NCI-H1105 (cell line): ENCODE measurements at regions not wholly inside any gene's neighbourhood (a gene's known extent, or its start where the extent isn't known, plus 50 kb on each side); places are given as distances from the start of the nearest gene placed in this dataset.

Experiments
- DNase-seq: peaks from one replicate; lab custom pipeline; 2025; lab: John Stamatoyannopoulos, UW

DNA sequence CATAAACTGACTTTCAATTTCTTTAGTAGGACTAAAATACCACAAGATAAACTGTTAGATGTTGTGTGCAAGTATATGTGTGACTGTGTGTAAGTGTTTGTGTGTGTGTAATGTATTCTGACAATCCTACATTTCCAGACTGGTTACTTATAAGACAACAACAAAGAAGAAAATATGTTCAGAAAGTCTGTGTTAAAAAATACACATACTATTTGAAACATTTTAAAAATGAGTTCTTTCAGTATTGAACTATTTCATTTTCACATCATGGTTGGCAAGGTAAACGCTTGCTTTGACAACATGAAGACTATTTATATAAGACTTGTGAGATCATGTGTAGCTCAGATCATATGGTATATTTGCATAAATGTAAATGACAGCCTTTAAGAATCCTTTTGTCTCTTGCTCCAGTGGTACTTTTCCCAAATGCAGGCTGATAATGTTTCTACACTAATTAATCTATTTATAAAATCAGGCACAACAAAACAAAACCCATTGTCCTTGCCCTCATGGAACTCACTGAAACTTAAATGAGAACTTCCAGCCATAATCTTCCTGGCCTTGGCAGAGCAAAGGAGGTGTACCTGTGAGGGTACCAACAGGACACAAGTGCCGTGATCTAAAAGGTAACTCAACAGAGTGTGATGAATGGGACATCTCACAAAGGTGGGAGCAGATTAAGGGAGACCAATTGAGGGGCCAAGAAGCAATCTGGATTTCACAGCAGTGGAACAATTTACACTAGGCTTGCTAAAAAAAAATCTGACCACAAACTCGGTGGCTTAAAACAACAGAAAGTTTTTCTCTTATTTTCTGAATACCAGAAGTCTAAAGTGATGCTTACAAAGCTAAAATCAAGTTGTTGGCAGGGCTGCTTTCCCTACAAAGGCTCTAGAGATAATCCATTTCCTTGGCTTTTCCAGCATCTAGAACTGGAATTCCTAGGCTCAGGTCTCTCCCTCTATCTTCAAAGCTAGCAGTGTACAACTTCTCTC, 349.0 kb downstream of the TBC1D4 start:
- DNase-seq: no peak

DNA sequence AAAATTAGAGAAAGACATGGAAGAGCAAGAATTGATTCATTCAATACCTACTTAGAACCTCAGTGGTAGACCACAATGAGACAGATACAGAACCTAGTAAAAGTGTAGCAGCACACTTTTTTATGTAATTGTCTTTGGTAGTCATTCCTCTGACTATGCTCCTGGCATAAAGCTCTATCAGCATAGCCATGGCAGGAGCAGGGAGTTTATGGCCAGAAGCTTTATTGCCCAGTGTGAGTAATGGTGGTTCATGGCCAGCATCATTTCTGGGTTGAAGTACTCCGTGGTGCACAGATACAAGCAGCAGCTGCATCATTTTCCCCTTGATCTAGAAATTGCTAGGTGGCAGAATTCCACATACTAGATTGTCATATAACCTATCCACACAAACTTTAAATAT, 352.6 kb downstream of the TBC1D4 start:
- DNase-seq: no peak

DNA sequence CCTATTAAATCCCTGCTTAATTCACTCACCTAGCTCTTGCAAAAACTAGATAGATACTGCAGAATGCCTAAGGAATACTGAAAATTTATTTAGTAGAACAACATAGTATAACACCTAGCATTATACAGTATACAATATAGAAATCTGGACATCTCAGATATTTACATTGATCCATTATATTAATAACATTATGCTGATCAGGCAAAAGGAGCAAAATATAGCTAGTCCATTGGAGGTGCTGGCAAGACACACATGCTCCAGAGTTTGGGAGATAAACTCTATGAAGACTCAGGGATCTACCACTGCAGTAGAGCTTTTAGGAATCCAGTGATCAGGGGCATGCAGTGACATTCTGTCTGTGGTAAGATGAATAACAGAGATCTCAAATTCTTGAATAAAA, 357.6 kb downstream of the TBC1D4 start:
- no peak for DNase-seq

DNA sequence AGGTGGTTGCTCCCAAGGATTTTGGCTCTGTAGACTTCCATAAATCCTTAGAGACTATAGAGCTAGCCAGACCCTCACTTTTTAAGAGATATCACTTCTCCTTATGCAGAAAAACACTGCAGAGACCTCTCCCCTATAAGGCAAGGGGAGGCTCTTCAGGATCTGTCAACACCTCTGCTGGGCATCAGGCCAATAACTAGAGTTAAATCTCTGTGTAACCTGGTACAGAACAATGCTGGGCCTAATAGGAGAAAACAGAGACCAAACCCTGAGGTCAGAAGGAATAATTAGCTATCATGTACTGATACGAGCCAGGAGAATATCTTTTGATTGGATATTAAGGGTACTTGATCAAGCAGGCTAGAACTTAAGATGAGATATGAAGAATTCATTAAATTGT, 358.5 kb downstream of the TBC1D4 start:
- DNase-seq: no peak

DNA sequence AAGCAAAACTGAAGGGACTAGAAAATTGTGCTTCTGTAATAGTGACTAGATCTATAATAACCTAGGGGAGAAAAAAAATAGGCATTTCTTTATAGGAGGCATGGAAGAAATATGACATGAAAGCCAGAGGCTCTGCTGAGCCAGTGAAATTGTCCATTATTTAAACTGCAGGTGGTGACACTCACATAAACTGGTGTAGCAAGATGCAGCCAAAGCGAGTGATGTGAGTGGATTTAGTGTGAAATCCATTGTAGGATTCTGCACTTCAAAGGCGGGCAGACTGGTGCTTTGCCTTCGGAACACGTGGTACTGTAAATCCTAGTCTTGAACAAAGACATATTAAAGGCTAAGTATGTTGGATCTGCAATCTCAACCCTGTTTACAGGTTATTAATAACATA, 361.9 kb downstream of the TBC1D4 start:
- DNase-seq: no peak

DNA sequence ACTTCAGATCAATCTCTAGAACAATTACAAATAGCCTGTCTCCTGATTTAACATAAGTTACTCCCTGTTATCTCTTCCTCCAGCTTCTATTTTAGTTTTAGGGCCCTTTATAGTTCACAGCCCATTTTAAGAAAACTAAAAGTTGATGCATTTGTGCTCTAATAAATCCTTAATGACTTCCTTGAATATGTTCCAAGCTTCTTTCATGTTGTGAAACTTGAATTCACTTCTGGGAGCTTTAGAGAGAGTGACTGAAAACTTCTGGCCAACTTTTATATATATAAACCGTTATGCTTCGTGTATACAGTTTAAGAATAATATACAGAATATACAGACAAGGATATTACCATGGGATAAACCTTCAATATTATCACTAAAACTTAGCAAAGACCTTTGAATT, 366.8 kb downstream of the TBC1D4 start:
- no peak for DNase-seq

DNA sequence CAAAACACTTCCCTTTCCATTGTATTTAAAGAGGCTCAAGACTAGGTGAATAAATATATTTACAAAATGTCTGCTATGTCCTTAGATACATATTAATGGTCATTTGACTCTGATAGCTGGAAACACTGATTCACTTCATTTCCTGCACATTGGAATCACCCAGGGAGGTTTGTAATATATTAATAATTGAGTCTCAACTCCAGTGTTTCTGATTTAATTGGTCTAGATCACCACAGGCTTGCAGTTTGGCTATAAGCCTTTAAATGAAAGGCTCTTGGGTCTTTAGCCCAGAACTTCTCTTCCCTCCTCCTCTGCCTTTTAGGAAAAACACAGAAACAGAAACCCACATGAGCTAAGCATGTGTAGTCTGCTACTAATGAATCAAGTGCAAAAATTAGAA, 378.0 kb downstream of the TBC1D4 start:
- DNase-seq: no peak

DNA sequence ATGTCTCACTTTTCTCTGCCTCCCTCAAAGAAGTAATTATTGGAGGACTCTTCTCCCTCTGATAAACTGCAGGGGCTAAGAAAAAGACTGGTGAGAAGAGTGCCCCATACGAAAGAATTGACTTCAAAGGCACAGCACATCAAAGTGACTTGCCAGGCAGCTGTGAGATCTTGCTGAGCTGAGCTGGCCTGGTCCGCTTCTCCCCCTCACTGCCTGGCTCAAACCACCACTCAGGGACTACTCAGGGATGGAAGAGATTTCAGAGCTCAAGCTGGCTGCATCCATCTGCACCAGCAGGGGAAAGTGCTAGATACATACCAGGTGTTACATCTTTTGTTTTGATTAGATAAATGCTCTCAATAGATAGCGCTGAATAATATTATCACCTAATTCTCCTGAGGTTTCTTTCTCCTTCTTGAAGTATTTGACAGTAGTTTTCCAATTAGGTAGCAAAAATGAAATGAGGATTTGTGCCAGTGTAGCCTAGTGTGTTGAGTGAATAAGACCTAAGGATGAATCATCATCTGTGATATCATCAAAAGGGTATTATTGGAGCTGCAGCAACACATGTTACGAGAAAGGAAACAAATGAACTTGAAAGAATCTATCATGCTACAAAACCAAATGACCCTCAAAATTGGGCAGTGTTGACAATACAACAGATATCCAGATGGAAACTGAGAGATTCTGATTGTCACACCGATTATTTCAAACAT, 379.8 kb downstream of the TBC1D4 start:
- DNase-seq: no peak

DNA sequence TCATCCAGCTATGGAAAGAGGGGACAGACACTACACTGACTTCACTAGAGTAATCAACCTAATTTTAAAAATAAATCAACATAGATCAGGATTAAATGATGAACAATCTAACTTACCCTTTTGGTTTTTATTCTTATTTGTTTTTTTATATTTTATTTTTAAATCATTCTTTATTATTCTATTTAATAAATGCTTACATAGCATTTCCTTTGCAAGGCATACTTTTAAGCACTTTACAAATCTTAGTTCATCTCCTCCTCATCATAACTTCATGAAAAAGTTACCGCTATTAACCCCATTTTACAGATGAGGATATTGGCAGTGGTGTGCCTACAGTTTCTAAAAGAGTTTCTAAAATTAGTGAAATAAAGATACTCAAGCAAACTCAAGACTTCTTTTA, 380.6 kb downstream of the TBC1D4 start:
- DNase-seq: no peak

DNA sequence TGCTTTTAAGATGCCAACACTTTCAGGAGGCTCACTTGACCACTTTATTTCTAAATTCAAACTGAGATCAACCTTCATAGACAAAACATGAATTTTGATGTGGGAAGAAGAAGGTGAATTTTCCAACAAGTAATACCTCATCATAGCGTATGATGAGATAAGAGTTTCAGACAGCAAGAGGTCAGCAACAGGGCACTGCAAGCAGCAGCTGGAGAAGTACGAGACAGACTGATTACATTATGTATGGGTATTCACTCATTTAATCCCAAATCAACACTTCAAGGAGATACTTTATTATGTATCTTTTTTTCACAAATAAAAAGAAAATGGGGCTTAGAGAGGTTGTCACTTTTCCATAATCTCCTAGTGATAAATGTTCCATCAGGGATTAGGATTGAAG, 389.8 kb downstream of the TBC1D4 start:
- DNase-seq: no peak

DNA sequence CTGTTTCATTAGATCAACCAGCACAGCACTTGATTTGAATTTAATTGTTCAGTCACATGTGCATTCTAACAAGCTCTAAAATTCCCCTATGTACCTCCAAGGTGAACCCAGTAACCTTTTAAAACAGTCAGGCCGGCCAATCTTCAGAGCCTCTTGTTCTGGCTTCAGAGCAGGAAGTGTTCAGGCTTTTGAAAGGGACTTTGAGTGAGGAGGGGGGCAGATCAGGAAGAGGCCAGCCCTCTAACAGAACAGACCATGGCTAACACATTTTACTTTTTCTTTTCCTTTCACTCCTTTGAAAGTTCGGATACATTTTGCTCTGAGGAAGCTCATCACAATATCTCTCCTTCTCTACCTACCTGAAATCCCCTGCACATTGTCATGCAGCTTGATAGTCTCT, 390.3 kb downstream of the TBC1D4 start:
- DNase-seq: no peak

DNA sequence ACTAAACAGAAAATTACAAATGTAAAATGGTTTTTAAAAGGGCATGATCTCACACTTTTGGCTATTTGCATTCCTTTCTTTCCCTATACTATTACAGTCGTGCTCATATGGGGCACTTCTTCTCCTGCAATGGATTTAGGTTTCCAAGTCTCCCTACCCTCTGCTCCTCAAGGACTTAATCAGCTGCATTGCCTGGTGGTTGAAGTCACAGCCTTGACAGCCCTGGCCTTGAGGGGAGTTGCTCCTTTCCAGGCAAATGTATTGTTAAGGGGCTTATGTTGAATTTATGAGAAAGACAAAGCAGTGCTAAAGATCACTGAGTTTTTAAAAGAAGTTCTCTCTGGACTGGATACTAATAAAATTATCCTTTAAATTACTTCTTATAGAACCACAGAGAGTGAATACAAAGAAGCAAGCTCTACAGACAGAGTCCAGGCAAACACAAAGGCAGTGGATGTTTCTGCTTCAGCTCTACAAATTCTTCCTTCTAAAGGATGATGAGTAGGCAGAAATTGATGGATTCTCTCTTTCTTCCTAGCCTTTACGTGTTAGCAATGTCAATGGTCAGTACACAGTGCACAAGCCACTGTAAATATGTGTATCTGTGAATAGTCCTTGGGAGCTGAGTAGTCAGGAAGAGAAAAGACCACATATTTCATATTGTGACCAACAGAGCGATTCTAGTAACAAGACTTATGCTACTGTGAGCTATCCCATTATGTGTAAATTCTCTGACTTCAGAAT, 390.9 kb downstream of the TBC1D4 start:
- DNase-seq: no peak

DNA sequence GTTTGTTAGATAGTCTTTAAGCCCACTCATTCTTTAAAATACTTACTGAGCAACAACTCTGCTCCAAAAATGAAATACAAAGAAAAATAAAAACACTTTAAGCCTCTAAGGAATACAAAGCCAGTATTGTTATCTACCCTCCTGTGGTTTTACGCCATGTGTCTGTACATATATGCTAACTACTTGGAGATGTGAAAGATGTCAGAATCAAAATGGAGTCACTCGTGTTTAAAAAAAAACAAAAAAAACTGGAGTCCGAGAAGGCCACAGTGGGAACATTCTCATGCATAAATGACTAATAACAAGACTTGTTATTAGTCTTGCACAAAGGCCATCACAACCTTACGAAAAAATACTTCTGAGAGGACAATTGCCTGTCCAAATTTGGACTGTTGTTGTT, 393.1 kb downstream of the TBC1D4 start:
- no peak for DNase-seq

DNA sequence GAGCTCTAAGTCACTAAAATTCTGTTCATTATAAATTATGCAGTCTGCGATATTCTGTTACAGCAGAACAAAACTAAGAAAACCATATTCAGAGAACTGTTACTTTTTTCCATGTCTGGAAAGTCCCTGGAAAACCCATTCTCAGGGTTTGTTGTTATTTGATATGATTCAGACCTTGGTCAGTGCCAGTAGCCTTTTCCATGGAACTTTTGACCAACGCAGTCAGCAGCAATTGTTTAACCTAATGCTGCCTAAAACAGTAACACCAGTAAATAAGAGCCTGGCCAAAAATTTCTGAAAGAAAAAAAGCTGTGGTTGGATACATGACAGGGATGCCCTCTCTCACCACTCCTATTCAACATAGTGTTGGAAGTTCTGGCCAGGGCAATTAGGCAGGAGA, 402.7 kb downstream of the TBC1D4 start:
- no peak for DNase-seq

DNA sequence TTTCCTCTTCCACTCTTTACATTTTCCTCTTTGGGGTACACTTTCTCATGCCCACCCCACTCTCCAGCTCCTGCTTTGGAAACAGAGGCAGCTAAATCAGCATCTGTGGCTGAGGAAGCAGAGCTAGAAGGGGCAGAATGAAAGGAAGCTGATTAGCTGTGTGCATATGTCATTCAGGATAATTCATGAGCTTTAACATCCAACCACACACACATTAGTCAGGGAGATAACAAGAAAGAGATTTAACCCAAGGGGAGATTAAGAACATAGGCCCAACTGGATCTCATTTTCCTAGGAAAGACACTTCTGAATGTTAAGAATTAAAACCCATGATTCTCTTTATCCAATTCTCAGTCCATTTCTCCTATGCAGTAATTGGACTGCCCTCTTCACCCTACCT, 405.5 kb downstream of the TBC1D4 start:
- DNase-seq: no peak

DNA sequence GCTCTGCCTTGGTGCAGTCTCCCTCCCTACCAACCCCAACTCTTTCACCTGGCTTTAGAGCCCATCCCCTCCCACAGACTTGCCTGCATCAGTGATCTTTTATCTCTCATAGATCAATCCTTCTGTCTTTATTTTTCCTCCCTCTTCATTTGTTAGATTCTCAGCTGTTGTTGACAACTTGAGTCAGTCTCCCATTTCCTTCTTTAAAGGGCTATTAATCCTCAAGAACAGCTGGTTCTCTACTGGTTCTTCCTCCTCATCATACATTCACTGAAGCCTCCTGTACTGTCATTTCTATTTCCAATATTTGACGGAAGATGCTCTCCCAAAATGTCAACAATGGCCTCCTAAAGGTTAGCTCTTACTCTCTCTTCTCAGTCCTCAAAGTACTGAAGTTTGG, 408.2 kb downstream of the TBC1D4 start:
- no peak for DNase-seq

DNA sequence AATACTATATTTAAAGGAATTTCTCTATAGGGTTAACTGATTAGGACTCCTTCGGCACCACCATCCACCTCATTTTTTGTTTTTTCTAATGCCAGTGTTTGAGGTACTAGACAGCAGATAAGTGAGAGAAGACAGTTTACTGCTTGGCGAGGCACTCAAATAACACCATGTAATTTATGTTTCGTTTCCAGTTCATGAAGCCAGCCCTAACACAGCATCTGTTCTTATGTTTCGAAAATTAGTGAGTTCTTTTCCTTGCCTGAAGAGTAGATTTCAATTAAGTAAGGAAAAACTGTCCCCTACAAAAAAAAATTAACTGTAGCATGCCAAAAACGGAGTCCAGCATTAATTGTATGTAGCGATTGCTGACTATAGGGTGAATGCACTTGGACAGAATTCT, 409.1 kb downstream of the TBC1D4 start:
- no peak for DNase-seq

DNA sequence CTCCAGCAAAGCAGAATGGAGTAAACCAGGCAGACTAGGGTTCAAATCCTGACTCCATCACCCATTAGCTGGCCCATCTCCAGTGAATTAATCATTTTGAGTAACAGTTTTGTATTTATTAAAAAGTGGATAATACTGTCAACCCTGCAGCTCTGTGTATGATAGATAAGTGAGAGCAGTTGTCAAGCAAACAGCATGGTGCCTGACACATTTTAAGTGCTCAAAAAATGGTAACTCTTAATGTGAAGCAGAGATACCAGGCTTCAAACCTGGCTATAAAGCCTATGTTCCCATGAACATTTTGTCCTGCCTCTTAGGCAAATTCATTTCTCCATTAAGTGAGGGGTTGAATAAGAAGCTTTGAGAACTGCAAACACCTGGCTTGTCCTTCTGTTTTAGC, 409.6 kb downstream of the TBC1D4 start:
- no peak for DNase-seq

DNA sequence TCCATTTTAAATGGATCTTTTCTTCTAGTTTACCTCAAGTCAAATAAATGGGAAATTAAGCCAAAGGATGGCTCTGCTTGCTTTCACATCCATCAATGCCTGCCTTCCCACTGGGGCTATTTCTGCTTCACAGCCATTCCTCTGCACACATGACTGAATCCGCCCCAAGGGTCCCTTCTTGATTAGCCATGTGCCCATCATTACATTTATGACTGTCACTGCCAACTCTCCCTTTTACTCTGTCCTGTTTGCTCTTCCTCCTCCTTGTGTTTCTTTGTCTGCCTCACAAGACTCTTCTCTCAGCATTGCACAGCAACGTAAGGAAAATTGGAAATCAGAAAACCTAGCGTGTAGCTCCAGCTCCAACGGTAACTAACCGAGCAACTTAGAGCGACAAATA, 410.2 kb downstream of the TBC1D4 start:
- DNase-seq: no peak

DNA sequence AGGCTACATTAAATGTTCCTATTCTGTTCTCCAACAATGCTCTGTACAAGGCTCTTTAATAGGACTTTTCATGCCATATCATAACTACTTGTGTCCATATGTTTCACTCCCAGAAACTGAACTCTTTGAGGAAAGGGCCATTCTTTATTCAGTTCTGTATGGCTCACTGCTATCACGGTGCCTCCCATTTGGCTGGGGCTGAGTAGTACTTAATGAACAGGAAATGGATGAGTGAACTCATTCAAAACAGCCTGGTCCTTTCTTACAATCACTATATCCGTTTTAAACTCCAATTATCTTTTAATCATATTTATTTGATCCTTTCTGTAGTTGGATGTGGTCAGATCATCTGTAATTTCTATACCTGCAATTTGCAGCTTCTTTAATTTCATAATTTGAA, 410.6 kb downstream of the TBC1D4 start:
- no peak for DNase-seq

DNA sequence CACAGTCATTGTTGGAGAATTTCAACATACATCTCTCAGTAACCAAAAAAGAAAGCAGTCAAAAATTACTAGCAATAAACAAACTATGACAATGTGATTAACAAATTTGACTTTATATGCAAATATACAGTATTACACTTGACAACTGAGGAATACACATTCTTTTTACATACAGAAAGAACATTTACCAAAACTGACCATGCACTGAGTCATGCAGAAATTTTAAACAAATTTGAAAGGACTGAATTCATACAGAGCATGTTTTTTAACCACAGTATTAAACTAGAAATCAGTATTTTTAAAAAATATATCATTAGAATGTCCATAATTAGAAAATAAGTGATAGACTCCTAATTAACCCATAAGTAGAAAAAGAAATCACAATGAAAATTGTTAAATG, 420.1 kb downstream of the TBC1D4 start:
- no peak for DNase-seq

DNA sequence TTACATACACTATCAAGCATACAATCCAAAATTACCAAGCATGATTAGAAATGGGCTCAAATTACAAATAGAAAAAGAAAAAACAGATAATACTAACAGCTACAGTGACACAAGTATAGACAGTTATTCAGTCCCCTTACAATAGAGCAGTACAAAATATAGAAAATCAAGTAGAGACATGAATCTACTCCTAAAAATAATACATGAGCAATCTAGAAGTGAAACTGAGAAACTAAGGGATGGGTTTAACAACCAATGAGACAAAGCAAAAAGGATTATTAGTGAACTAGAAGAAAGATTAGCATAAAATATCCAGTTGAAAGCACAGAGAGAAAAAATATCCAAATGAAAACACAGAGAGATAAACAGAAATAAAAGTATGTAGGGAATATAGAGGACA, 426.7 kb downstream of the TBC1D4 start:
- DNase-seq: no peak

DNA sequence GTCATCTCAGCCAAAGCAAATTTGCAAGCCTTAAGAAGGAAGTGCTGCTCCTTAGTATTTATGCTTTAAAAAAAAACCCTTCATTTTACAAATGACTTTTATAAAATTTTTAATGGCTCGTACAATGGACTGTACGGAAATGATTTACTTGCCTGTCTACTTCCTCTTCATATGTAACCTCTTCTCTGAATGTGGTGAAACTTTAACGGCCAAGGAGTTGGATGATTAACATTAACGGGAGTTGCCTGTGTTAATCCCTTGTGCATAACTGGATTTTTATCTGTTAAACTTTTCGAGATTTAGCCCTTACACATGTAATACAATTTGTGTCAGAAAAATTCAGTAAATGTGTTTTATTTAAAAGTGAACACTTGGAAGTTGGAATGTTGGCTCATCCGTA, 429.4 kb downstream of the TBC1D4 start:
- no peak for DNase-seq
